Lower lobe of right lung (tissue), 2 donors: ENCODE measurements at regions not wholly inside any gene's neighbourhood (a gene's known extent, or its start where the extent isn't known, plus 50 kb on each side); places are given as distances from the start of the nearest gene placed in this dataset.

Source experiments
- ATAC-seq, 2 donors: fragments of 200-7000 bp; cut with Tn5 transposase; one replicate each; pipeline ENCODE4 v1.9.1; 2020 to 2022; ENCODE audit warnings: mild to moderate bottlenecking in 2 of 2, moderate library complexity in 2 of 2
- DNase-seq: peaks from one replicate; pipeline ENCODE4 v3.0.0-alpha.2; 2020
- H3K27ac ChIP-seq: fragments of 200-600 bp; one replicate; pipeline ENCODE4 v1.8.0; 2022
- H3K27me3 ChIP-seq: fragments of 200-600 bp; one replicate; pipeline ENCODE4 v1.8.0; 2022; ENCODE audit warnings: low read depth
- H3K36me3 ChIP-seq: fragments of 200-600 bp; one replicate; pipeline ENCODE4 v1.8.0; 2022; ENCODE audit warnings: mild to moderate bottlenecking
- H3K4me1 ChIP-seq: fragments of 200-600 bp; one replicate; pipeline ENCODE4 v1.8.0; 2022
- H3K4me3 ChIP-seq: fragments of 200-600 bp; one replicate; pipeline ENCODE4 v1.8.0; 2022; ENCODE audit warnings: mild to moderate bottlenecking
- H3K9me3 ChIP-seq: fragments of 200-600 bp; one replicate; pipeline ENCODE4 v1.8.0; 2022
- CTCF ChIP-seq: fragments of 200-600 bp; IDR thresholded peaks from one replicate; pipeline ENCODE4 v1.8.0; 2022; ENCODE audit warnings: antibody characterized with exemption, mild to moderate bottlenecking
- intact Hi-C: fragments of 100-400 bp; cut with DNase I; formaldehyde crosslinking; loops from one replicate; pipeline ENCODE4 v1.11.0; 2022
- donor health status: DM: no; HTN: yes; CAD: no; lungs with severe emphysema.

- ATAC-seq (peak; percentile 88 to 92), DNase-seq (peak; percentile 84)
Measured at GRCh38 chr7:101729241-101729883, 88.1 kb upstream of the CUX1 start.

GRCh38 chr7:101731502-101732084 is 85.8 kb upstream of the CUX1 start:
- Histone ChIP-seq H3K4me3 (no peak overlapping the region), H3K27ac (no peak overlapping the region), H3K27me3 (no peaks in the 10 kb centered on the region), H3K4me1 (peaks cover 14% of the 10 kb centered on the region), H3K36me3 (no peaks in the 10 kb centered on the region), H3K9me3 (no peaks in the 10 kb centered on the region)
- ATAC-seq = no peak
- TF ChIP-seq CTCF = no peak
- DNase-seq = no peak
- intact Hi-C loops = no loop called here

More at GRCh38 chr7:101729241-101729883, 88.1 kb upstream of the CUX1 start:
- Histone ChIP-seq H3K4me3 (no peak overlapping the region), H3K4me1 (peaks cover 13% of the 10 kb centered on the region), H3K27ac (peak overlapping the region; percentile 66), H3K9me3 (no peaks in the 10 kb centered on the region), H3K27me3 (no peaks in the 10 kb centered on the region), H3K36me3 (no peaks in the 10 kb centered on the region)
- no peak for TF ChIP-seq CTCF
- intact Hi-C loops = no loop called here

GRCh38 chr7:101733713-101734475 is 83.5 kb upstream of the CUX1 start:
- Histone ChIP-seq H3K27ac (peak overlapping the region; percentile 73), H3K4me3 (peak overlapping the region; percentile 55), H3K9me3 (no peaks in the 10 kb centered on the region), H3K27me3 (no peaks in the 10 kb centered on the region), H3K36me3 (no peaks in the 10 kb centered on the region), H3K4me1 (peaks cover 14% of the 10 kb centered on the region)
- DNase-seq (peak; percentile 80), ATAC-seq (peak; percentile 87 to 89)
- no peak for TF ChIP-seq CTCF
- intact Hi-C loops = no loop called here

DNA sequence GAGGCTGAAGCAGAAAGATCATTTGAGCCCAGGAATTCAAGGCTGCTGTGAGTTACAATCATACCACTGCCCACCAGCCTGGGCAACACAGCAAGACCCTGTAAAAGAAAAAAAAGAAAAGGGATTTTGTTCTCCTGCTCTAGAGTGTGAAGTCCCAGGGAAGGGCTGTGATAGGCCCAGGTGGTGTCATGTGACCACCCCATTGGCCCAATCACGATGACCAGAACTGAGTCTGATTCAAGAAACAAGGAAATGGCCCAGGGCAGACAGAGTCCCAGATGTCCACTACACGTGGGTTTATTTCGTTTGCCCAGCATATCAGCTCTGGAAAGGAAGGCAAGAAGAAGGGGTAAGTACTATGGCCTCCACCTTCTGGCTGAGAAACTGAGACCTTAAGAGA is 81.3 kb upstream of the CUX1 start:
- intact Hi-C loops = no loop called here
- Histone ChIP-seq H3K27me3 (no peaks in the 10 kb centered on the region), H3K4me1 (peaks cover 14% of the 10 kb centered on the region), H3K4me3 (no peak overlapping the region), H3K27ac (no peak overlapping the region), H3K9me3 (no peaks in the 10 kb centered on the region), H3K36me3 (no peaks in the 10 kb centered on the region)
- ATAC-seq = no peak
- no peak for TF ChIP-seq CTCF
- no peak for DNase-seq

- H3K27me3 ChIP-seq = no peaks in the 10 kb centered on the region
- H3K27ac ChIP-seq = no peak overlapping the region
- H3K36me3 ChIP-seq = no peaks in the 10 kb centered on the region
- no peaks in the 10 kb centered on the region for H3K9me3 ChIP-seq
- peaks cover 5% of the 10 kb centered on the region for H3K4me1 ChIP-seq
- no peak for ATAC-seq
- DNase-seq = no peak
- no peak for TF ChIP-seq CTCF
- intact Hi-C loops = no loop called here
- H3K4me3 ChIP-seq = no peak overlapping the region
Measured at GRCh38 chr7:101739775-101740398, 77.5 kb upstream of the CUX1 start.
